ENCODE measurements at regions not wholly inside any gene's neighbourhood (a gene's known extent, or its start where the extent isn't known, plus 50 kb on each side); places are given as distances from the start of the nearest gene placed in this dataset.

DNA sequence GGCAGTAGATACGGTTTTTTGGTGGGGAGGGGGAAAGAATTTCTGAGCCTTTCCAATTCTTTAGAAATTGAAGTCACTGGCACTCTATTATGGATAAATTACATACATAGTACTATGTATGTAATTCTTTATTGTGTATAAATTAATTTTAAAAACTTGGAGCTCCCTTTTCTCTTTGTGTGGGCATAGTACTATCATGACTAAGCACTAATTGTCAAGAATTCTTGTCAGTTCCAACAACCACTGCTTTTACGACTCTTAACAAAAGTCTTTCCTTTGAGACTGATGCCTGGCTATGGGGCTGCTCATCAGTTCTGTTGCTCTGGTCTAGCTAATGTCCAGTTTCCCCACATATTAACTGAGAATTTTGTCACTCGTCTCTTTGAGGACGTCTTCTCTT, 365.3 kb upstream of the RNF32 start:
- TF ChIP-seq, protein P1, sequence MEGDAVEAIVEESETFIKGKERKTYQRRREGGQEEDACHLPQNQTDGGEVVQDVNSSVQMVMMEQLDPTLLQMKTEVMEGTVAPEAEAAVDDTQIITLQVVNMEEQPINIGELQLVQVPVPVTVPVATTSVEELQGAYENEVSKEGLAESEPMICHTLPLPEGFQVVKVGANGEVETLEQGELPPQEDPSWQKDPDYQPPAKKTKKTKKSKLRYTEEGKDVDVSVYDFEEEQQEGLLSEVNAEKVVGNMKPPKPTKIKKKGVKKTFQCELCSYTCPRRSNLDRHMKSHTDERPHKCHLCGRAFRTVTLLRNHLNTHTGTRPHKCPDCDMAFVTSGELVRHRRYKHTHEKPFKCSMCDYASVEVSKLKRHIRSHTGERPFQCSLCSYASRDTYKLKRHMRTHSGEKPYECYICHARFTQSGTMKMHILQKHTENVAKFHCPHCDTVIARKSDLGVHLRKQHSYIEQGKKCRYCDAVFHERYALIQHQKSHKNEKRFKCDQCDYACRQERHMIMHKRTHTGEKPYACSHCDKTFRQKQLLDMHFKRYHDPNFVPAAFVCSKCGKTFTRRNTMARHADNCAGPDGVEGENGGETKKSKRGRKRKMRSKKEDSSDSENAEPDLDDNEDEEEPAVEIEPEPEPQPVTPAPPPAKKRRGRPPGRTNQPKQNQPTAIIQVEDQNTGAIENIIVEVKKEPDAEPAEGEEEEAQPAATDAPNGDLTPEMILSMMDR (IDR thresholded peaks at IDR 0.05): no peak
- TF ChIP-seq POLR2AphosphoS5 (IDR thresholded peaks at IDR 0.05): no peak

Data from upper lobe of left lung (tissue), 4 donors.